SK-N-DZ (cell line): ENCODE measurements at regions not wholly inside any gene's neighbourhood (a gene's known extent, or its start where the extent isn't known, plus 50 kb on each side); places are given as distances from the start of the nearest gene placed in this dataset.

ENCODE experiments used
- small RNA-seq, 2 experiments: library from RNA; depleted of rRNA; stranded (forward); fragments of <200 nt; gene quantifications; one replicate each; pipeline ENCODE3, GENCODE V24; 2014

Small RNAs in the stretch of these regions (small RNA-seq; reads per million reads assigned to genes)
- gene AC104619.4 = 0 reads per million in 2 experiments
- gene RF00026 = 0 reads per million in 2 experiments
